GM23338 (cell line): ENCODE measurements at regions not wholly inside any gene's neighbourhood (a gene's known extent, or its start where the extent isn't known, plus 50 kb on each side); places are given as distances from the start of the nearest gene placed in this dataset.

Source experiments
- ATAC-seq: fragments of 200-7000 bp; cut with Tn5 transposase; 3 replicates; pipeline ENCODE4 v1.9.1; 2020
- DNase-seq: peaks from one replicate; pipeline ENCODE4 v3.0.0-alpha.2; 2015; ENCODE audit warnings: low spot score
- H2AFZ ChIP-seq: fragments of 200-600 bp; sonication (generic); 2 replicates; pipeline ENCODE4 v1.8.0; 2016; ENCODE audit warnings: antibody characterized with exemption, mild to moderate bottlenecking, moderate library complexity
- H3F3A ChIP-seq: fragments of 200-600 bp; sonication (generic); replicated peaks from 2 replicates; pipeline ENCODE4 v1.8.0; 2017; ENCODE audit warnings: antibody characterized with exemption, mixed run types, low read depth
- H3K27ac ChIP-seq: fragments of 200-600 bp; sonication (generic); 2 replicates; pipeline ENCODE4 v1.6.1; 2016; ENCODE audit warnings: low read depth
- H3K27me3 ChIP-seq: fragments of 200-600 bp; sonication (generic); 2 replicates; pipeline ENCODE4 v1.8.0; 2016; ENCODE audit warnings: mild to moderate bottlenecking, mixed run types, moderate library complexity; ENCODE audit not compliant: insufficient read depth
- H3K36me3 ChIP-seq: fragments of 200-600 bp; sonication (generic); 2 replicates; pipeline ENCODE4 v1.8.0; 2016; ENCODE audit warnings: mild to moderate bottlenecking; ENCODE audit not compliant: insufficient read depth
- H3K4me1 ChIP-seq: fragments of 200-600 bp; sonication (generic); 2 replicates; pipeline ENCODE4 v1.8.0; 2016; ENCODE audit warnings: mild to moderate bottlenecking, moderate library complexity; ENCODE audit not compliant: insufficient read depth
- H3K4me2 ChIP-seq: fragments of 200-600 bp; sonication (generic); 2 replicates; pipeline ENCODE4 v1.7.1; 2017; ENCODE audit warnings: mixed run types
- H3K4me3 ChIP-seq: fragments of 200-600 bp; sonication (generic); 2 replicates; pipeline ENCODE4 v1.6.1; 2016; ENCODE audit warnings: mixed run types
- H3K79me2 ChIP-seq: fragments of 200-600 bp; sonication (generic); replicated peaks from 2 replicates; pipeline ENCODE4 v1.8.0; 2017; ENCODE audit warnings: mild to moderate bottlenecking; ENCODE audit not compliant: insufficient read depth
- H3K9me2 ChIP-seq: fragments of 200-600 bp; sonication (generic); 2 replicates; pipeline ENCODE4 v1.8.0; 2017; ENCODE audit not compliant: insufficient read depth
- H4K20me1 ChIP-seq: fragments of 200-600 bp; sonication (generic); replicated peaks from 2 replicates; pipeline ENCODE4 v1.8.0; 2017; ENCODE audit warnings: mild to moderate bottlenecking; ENCODE audit not compliant: insufficient read depth
- H3K27ac Mint-ChIP-seq: 2 replicates; pipeline ENCODE4 v1.8.0; 2020; ENCODE audit warnings: inconsistent platforms, mild to moderate bottlenecking, moderate library complexity, mixed read lengths
- H3K27me3 Mint-ChIP-seq: 3 replicates; pipeline ENCODE4 v1.8.0; 2022; ENCODE audit warnings: low read depth, mild to moderate bottlenecking, moderate library complexity, mixed read lengths, inconsistent platforms; ENCODE audit not compliant: insufficient read depth, poor library complexity
- H3K36me3 Mint-ChIP-seq: 3 replicates; pipeline ENCODE4 v1.8.0; 2021; ENCODE audit warnings: low read depth, mild to moderate bottlenecking, inconsistent platforms, moderate library complexity, mixed read lengths
- H3K4me1 Mint-ChIP-seq: 3 replicates; pipeline ENCODE4 v1.8.0; 2020; ENCODE audit warnings: mild to moderate bottlenecking, inconsistent platforms, mixed read lengths
- H3K4me3 Mint-ChIP-seq: 3 replicates; pipeline ENCODE4 v1.8.0; 2021; ENCODE audit warnings: moderate library complexity, mild to moderate bottlenecking, inconsistent platforms, mixed read lengths
- H3K9me3 Mint-ChIP-seq: 3 replicates; pipeline ENCODE4 v1.8.0; 2020; ENCODE audit warnings: moderate library complexity, mild to moderate bottlenecking, inconsistent platforms, mixed read lengths
- CREB1 ChIP-seq: fragments of 250-450 bp; sonication (Bioruptor Pico); IDR thresholded peaks from 2 replicates; pipeline ENCODE4 v1.5.0; 2020; ENCODE audit warnings: low read depth, mild to moderate bottlenecking, moderate library complexity
- EZH2 ChIP-seq: fragments of 200-600 bp; sonication (generic); IDR thresholded peaks from one replicate; pipeline ENCODE4 v1.8.0; 2017; ENCODE audit warnings: antibody characterized with exemption, mild to moderate bottlenecking, low read depth; ENCODE audit not compliant: unreplicated experiment
- EZH2phosphoT487 ChIP-seq: fragments of 200-600 bp; sonication (generic); IDR thresholded peaks from one replicate; pipeline ENCODE4 v1.8.1; 2018; ENCODE audit warnings: antibody characterized with exemption; ENCODE audit not compliant: unreplicated experiment
- JUNB ChIP-seq: IDR thresholded peaks from one replicate; pipeline ENCODE4 v1.6.1; 2016; ENCODE audit warnings: antibody characterized with exemption; ENCODE audit not compliant: unreplicated experiment
- NANOG ChIP-seq: IDR thresholded peaks from 2 replicates; pipeline ENCODE4 v1.6.1; 2016; ENCODE audit warnings: antibody characterized with exemption, borderline replicate concordance
- POLR2AphosphoS5 ChIP-seq: IDR thresholded peaks from 2 replicates; pipeline ENCODE4 v1.6.1; 2016; ENCODE audit warnings: antibody characterized with exemption, low read depth
- REST ChIP-seq: IDR thresholded peaks from one replicate; pipeline ENCODE4 v1.6.1; 2018; ENCODE audit warnings: antibody characterized with exemption; ENCODE audit not compliant: unreplicated experiment
- STAT1 ChIP-seq: IDR thresholded peaks from one replicate; pipeline ENCODE4 v1.6.1; 2016; ENCODE audit warnings: antibody characterized with exemption; ENCODE audit not compliant: unreplicated experiment
- ZNF114 ChIP-seq: fragments of 250-450 bp; sonication (Bioruptor Pico); IDR thresholded peaks from 2 replicates; pipeline ENCODE4 v1.5.0; 2020; ENCODE audit warnings: mild to moderate bottlenecking, moderate library complexity
- ZNF331 ChIP-seq: fragments of 250-450 bp; sonication (Bioruptor Pico); IDR thresholded peaks from 2 replicates; pipeline ENCODE4 v1.5.0; 2020; ENCODE audit warnings: low read depth, mild to moderate bottlenecking, moderate library complexity
- TF ChIP-seq, protein P1 (sequence below), 2 experiments: fragments of 200-600 bp in 1 of 2; sonication (generic) in 1 of 2; conservative IDR thresholded peaks; 2 replicates each; pipeline versions ENCODE4 v1.5.1 to v1.6.1; 2016 to 2017; ENCODE audit warnings: antibody characterized with exemption in 2 of 2, low read depth in 2 of 2, mild to moderate bottlenecking in 2 of 2, moderate library complexity in 1 of 2
- TF ChIP-seq, protein P2 (sequence below): IDR thresholded peaks from 2 replicates; pipeline ENCODE4 v1.6.1; 2016; ENCODE audit warnings: antibody characterized with exemption
- TF ChIP-seq, protein P3 (sequence below): fragments of 250-450 bp; sonication (Bioruptor Pico); IDR thresholded peaks from 2 replicates; pipeline ENCODE4 v1.5.0; 2020; ENCODE audit warnings: mild to moderate bottlenecking, moderate library complexity

DNA sequence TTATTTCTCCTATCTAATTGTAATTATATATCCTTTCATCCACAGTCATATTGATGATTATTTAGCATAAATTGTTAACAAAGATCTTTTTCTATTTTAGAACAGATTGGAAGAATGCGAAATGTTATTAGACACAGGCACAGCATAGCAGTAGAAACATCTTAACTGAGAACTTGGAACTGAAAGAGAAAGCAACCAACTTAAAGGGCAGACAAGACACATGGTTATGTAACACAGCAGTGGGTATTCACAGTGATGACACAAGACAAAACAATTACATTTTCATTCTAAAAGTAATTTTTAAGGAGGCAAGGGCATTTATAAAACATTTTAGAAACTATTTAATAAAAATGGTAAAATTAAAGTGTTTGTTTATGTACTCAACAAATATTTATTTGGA lies 57.7 kb upstream of the MEF2C start:
- no peak for ATAC-seq
- Histone ChIP-seq H3K27ac (no peak overlapping the region), H3K9me2 (no peaks in the 10 kb centered on the region), H4K20me1 (no peaks in the 10 kb centered on the region), H2AFZ (no peak overlapping the region), H3K27me3 (no peaks in the 10 kb centered on the region), H3K4me2 (no peak overlapping the region), H3K36me3 (no peaks in the 10 kb centered on the region), H3K79me2 (no peaks in the 10 kb centered on the region), H3F3A (no peaks in the 10 kb centered on the region), H3K4me3 (no peak overlapping the region), H3K4me1 (no peaks in the 10 kb centered on the region)
- no peak for DNase-seq
- H3K9me3 Mint-ChIP-seq, result no peaks in the 10 kb centered on the region
- H3K4me1 Mint-ChIP-seq, result peaks cover 25% of the 10 kb centered on the region
- no peaks in the 10 kb centered on the region for H3K27me3 Mint-ChIP-seq
- no peaks in the 10 kb centered on the region for H3K36me3 Mint-ChIP-seq
- TF ChIP-seq EZH2phosphoT487 (no peak), CREB1 (CRISPR knock-in tag) (no peak), POLR2AphosphoS5 (no peak), ZNF114 (CRISPR knock-in tag) (no peak), NANOG (no peak), JUNB (no peak), STAT1 (no peak), REST (no peak), EZH2 (no peak), ZNF331 (CRISPR knock-in tag) (no peak)
- TF ChIP-seq, protein P1, sequence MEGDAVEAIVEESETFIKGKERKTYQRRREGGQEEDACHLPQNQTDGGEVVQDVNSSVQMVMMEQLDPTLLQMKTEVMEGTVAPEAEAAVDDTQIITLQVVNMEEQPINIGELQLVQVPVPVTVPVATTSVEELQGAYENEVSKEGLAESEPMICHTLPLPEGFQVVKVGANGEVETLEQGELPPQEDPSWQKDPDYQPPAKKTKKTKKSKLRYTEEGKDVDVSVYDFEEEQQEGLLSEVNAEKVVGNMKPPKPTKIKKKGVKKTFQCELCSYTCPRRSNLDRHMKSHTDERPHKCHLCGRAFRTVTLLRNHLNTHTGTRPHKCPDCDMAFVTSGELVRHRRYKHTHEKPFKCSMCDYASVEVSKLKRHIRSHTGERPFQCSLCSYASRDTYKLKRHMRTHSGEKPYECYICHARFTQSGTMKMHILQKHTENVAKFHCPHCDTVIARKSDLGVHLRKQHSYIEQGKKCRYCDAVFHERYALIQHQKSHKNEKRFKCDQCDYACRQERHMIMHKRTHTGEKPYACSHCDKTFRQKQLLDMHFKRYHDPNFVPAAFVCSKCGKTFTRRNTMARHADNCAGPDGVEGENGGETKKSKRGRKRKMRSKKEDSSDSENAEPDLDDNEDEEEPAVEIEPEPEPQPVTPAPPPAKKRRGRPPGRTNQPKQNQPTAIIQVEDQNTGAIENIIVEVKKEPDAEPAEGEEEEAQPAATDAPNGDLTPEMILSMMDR (conservative IDR thresholded peaks at IDR 0.05; ENCODE audit: low read depth in 2 of 2), result no peak
- TF ChIP-seq, protein P2, sequence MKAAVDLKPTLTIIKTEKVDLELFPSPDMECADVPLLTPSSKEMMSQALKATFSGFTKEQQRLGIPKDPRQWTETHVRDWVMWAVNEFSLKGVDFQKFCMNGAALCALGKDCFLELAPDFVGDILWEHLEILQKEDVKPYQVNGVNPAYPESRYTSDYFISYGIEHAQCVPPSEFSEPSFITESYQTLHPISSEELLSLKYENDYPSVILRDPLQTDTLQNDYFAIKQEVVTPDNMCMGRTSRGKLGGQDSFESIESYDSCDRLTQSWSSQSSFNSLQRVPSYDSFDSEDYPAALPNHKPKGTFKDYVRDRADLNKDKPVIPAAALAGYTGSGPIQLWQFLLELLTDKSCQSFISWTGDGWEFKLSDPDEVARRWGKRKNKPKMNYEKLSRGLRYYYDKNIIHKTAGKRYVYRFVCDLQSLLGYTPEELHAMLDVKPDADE, result no peak
- TF ChIP-seq, protein P3, sequence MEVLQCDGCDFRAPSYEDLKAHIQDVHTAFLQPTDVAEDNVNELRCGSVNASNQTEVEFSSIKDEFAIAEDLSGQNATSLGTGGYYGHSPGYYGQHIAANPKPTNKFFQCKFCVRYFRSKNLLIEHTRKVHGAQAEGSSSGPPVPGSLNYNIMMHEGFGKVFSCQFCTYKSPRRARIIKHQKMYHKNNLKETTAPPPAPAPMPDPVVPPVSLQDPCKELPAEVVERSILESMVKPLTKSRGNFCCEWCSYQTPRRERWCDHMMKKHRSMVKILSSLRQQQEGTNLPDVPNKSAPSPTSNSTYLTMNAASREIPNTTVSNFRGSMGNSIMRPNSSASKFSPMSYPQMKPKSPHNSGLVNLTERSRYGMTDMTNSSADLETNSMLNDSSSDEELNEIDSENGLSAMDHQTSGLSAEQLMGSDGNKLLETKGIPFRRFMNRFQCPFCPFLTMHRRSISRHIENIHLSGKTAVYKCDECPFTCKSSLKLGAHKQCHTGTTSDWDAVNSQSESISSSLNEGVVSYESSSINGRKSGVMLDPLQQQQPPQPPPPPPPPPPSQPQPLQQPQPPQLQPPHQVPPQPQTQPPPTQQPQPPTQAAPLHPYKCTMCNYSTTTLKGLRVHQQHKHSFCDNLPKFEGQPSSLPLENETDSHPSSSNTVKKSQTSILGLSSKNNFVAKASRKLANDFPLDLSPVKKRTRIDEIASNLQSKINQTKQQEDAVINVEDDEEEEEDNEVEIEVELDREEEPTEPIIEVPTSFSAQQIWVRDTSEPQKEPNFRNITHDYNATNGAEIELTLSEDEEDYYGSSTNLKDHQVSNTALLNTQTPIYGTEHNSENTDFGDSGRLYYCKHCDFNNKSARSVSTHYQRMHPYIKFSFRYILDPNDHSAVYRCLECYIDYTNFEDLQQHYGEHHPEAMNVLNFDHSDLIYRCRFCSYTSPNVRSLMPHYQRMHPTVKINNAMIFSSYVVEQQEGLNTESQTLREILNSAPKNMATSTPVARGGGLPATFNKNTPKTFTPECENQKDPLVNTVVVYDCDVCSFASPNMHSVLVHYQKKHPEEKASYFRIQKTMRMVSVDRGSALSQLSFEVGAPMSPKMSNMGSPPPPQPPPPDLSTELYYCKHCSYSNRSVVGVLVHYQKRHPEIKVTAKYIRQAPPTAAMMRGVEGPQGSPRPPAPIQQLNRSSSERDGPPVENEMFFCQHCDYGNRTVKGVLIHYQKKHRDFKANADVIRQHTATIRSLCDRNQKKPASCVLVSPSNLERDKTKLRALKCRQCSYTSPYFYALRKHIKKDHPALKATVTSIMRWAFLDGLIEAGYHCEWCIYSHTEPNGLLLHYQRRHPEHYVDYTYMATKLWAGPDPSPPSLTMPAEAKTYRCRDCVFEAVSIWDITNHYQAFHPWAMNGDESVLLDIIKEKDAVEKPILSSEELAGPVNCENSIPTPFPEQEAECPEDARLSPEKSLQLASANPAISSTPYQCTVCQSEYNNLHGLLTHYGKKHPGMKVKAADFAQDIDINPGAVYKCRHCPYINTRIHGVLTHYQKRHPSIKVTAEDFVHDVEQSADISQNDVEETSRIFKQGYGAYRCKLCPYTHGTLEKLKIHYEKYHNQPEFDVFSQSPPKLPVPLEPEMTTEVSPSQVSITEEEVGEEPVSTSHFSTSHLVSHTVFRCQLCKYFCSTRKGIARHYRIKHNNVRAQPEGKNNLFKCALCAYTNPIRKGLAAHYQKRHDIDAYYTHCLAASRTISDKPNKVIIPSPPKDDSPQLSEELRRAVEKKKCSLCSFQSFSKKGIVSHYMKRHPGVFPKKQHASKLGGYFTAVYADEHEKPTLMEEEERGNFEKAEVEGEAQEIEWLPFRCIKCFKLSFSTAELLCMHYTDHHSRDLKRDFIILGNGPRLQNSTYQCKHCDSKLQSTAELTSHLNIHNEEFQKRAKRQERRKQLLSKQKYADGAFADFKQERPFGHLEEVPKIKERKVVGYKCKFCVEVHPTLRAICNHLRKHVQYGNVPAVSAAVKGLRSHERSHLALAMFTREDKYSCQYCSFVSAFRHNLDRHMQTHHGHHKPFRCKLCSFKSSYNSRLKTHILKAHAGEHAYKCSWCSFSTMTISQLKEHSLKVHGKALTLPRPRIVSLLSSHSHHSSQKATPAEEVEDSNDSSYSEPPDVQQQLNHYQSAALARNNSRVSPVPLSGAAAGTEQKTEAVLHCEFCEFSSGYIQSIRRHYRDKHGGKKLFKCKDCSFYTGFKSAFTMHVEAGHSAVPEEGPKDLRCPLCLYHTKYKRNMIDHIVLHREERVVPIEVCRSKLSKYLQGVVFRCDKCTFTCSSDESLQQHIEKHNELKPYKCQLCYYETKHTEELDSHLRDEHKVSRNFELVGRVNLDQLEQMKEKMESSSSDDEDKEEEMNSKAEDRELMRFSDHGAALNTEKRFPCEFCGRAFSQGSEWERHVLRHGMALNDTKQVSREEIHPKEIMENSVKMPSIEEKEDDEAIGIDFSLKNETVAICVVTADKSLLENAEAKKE, result no peak
- no peak overlapping the region for H3K4me3 Mint-ChIP-seq
- H3K27ac Mint-ChIP-seq, result no peak overlapping the region
